OCI-LY1 (cell line): ENCODE measurements at regions not wholly inside any gene's neighbourhood (a gene's known extent, or its start where the extent isn't known, plus 50 kb on each side); places are given as distances from the start of the nearest gene placed in this dataset.

Experiments used
- EZH2 ChIP-seq: fragments of 200-600 bp; sonication (generic), shearing (Covaris generic); IDR thresholded peaks from 2 replicates; pipeline ENCODE4 v1.8.0; 2017; ENCODE audit warnings: borderline replicate concordance, mixed run types, mild to moderate bottlenecking, antibody characterized with exemption, low read length, moderate library complexity, mixed read lengths
- TF ChIP-seq, protein P1 (sequence below): fragments of 200-600 bp; sonication (generic), shearing (Covaris generic); IDR thresholded peaks from 2 replicates; pipeline ENCODE4 v1.5.1; 2017; ENCODE audit warnings: mild to moderate bottlenecking, antibody characterized with exemption, low read length, moderate library complexity, mixed read lengths

DNA sequence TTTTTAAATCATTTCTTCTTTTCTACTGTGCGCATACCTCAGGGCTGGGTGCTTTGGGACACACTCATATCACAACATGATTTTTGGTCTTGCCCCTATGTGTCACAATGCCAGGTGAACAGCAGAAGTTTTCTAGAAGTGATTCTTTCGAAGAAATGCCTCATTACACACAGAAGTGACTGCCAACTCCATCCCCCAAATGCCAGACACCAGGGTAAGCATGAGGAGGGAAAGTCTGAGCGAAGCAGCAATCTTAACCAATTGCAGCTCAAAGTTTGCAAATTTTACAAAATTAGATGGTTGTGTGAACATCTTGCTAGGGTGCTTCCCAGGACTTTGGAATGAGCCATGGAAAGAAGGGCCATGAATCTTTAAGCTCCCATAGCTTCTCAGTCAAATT, 87.3 kb upstream of the PLEKHA5 start:
- TF ChIP-seq, protein P1, sequence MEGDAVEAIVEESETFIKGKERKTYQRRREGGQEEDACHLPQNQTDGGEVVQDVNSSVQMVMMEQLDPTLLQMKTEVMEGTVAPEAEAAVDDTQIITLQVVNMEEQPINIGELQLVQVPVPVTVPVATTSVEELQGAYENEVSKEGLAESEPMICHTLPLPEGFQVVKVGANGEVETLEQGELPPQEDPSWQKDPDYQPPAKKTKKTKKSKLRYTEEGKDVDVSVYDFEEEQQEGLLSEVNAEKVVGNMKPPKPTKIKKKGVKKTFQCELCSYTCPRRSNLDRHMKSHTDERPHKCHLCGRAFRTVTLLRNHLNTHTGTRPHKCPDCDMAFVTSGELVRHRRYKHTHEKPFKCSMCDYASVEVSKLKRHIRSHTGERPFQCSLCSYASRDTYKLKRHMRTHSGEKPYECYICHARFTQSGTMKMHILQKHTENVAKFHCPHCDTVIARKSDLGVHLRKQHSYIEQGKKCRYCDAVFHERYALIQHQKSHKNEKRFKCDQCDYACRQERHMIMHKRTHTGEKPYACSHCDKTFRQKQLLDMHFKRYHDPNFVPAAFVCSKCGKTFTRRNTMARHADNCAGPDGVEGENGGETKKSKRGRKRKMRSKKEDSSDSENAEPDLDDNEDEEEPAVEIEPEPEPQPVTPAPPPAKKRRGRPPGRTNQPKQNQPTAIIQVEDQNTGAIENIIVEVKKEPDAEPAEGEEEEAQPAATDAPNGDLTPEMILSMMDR: no peak
- no peak for TF ChIP-seq EZH2
